Parathyroid adenoma (tissue), 2 donors: ENCODE measurements at regions not wholly inside any gene's neighbourhood (a gene's known extent, or its start where the extent isn't known, plus 50 kb on each side); places are given as distances from the start of the nearest gene placed in this dataset.

Source experiments
- H2AFZ ChIP-seq: fragments of 300-600 bp; sonication (generic); one replicate; pipeline ENCODE4 v1.7.0; 2017; ENCODE audit warnings: antibody characterized with exemption, mild to moderate bottlenecking
- H3K27ac ChIP-seq: fragments of 300-600 bp; sonication (generic); one replicate; pipeline ENCODE4 v1.7.0; 2017
- H3K27me3 ChIP-seq: fragments of 300-600 bp; sonication (generic); one replicate; pipeline ENCODE4 v1.7.0; 2017; ENCODE audit warnings: low read length; ENCODE audit not compliant: control insufficient read depth, insufficient read depth
- H3K36me3 ChIP-seq: fragments of 300-600 bp; sonication (generic); one replicate; pipeline ENCODE4 v1.7.0; 2017; ENCODE audit warnings: low read length; ENCODE audit not compliant: control insufficient read depth, insufficient read depth
- H3K4me1 ChIP-seq: fragments of 300-600 bp; sonication (generic); one replicate; pipeline ENCODE4 v1.7.0; 2017; ENCODE audit warnings: control low read depth
- H3K4me2 ChIP-seq: fragments of 300-600 bp; sonication (generic); one replicate; pipeline ENCODE4 v1.7.0; 2017; ENCODE audit warnings: low read length
- H3K4me3 ChIP-seq: fragments of 300-600 bp; sonication (generic); one replicate; pipeline ENCODE4 v1.7.0; 2017; ENCODE audit warnings: low read depth, low read length
- H3K79me2 ChIP-seq: fragments of 300-600 bp; sonication (generic); one replicate; pipeline ENCODE4 v1.7.0; 2017; ENCODE audit warnings: control low read depth
- H3K9ac ChIP-seq: fragments of 300-600 bp; sonication (generic); one replicate; pipeline ENCODE4 v1.7.0; 2017; ENCODE audit warnings: mild to moderate bottlenecking
- H3K9me3 ChIP-seq: fragments of 300-600 bp; sonication (generic); one replicate; pipeline ENCODE4 v1.7.0; 2017; ENCODE audit warnings: low read length; ENCODE audit not compliant: control insufficient read depth
- CTCF ChIP-seq: fragments of 300-600 bp; sonication (generic); IDR thresholded peaks from one replicate; pipeline ENCODE4 v1.7.0; 2017; ENCODE audit warnings: antibody characterized with exemption, mild to moderate bottlenecking
- donor health status: primary hyperparathyroidism.

- H3K27ac ChIP-seq: no peak overlapping the region
- H3K79me2 ChIP-seq: no peaks in the 10 kb centered on the region
- no peak overlapping the region for H3K4me3 ChIP-seq
- no peaks in the 10 kb centered on the region for H3K36me3 ChIP-seq
- H3K27me3 ChIP-seq: no peaks in the 10 kb centered on the region
- no peak overlapping the region for H3K4me2 ChIP-seq
- H3K4me1 ChIP-seq: no peaks in the 10 kb centered on the region
- no peak for TF ChIP-seq CTCF
- no peak overlapping the region for H3K9ac ChIP-seq
- no peaks in the 10 kb centered on the region for H3K9me3 ChIP-seq
- no peak overlapping the region for H2AFZ ChIP-seq
Observed at GRCh38 chr6:92714346-92714745, 705.0 kb downstream of the EPHA7 start.

- Histone ChIP-seq H3K27ac (no peak overlapping the region), H3K4me2 (no peak overlapping the region), H3K79me2 (no peaks in the 10 kb centered on the region), H3K4me1 (no peaks in the 10 kb centered on the region), H3K27me3 (no peaks in the 10 kb centered on the region), H3K36me3 (no peaks in the 10 kb centered on the region), H3K9me3 (no peaks in the 10 kb centered on the region), H2AFZ (no peak overlapping the region), H3K9ac (no peak overlapping the region), H3K4me3 (no peak overlapping the region)
- no peak for TF ChIP-seq CTCF
Observed at GRCh38 chr6:92710048-92710447, 709.3 kb downstream of the EPHA7 start.

- H3K4me3 ChIP-seq: no peak overlapping the region
- H3K27me3 ChIP-seq: no peaks in the 10 kb centered on the region
- no peak overlapping the region for H2AFZ ChIP-seq
- H3K9me3 ChIP-seq: no peaks in the 10 kb centered on the region
- no peaks in the 10 kb centered on the region for H3K79me2 ChIP-seq
- H3K9ac ChIP-seq: no peak overlapping the region
- H3K27ac ChIP-seq: no peak overlapping the region
- no peak overlapping the region for H3K4me2 ChIP-seq
- TF ChIP-seq CTCF: no peak
- H3K4me1 ChIP-seq: no peaks in the 10 kb centered on the region
- no peaks in the 10 kb centered on the region for H3K36me3 ChIP-seq
Observed at GRCh38 chr6:92708945-92709344, 710.4 kb downstream of the EPHA7 start.

GRCh38 chr6:92708270-92708669 lies 711.1 kb downstream of the EPHA7 start:
- no peaks in the 10 kb centered on the region for H3K9me3 ChIP-seq
- H2AFZ ChIP-seq: no peak overlapping the region
- H3K36me3 ChIP-seq: no peaks in the 10 kb centered on the region
- H3K27me3 ChIP-seq: no peaks in the 10 kb centered on the region
- H3K4me3 ChIP-seq: no peak overlapping the region
- TF ChIP-seq CTCF: no peak
- no peak overlapping the region for H3K9ac ChIP-seq
- no peak overlapping the region for H3K27ac ChIP-seq
- no peak overlapping the region for H3K4me2 ChIP-seq
- no peaks in the 10 kb centered on the region for H3K4me1 ChIP-seq
- no peaks in the 10 kb centered on the region for H3K79me2 ChIP-seq

- H3K27me3 ChIP-seq: no peaks in the 10 kb centered on the region
- H3K9ac ChIP-seq: no peak overlapping the region
- H2AFZ ChIP-seq: no peak overlapping the region
- H3K79me2 ChIP-seq: no peaks in the 10 kb centered on the region
- H3K4me2 ChIP-seq: no peak overlapping the region
- no peaks in the 10 kb centered on the region for H3K36me3 ChIP-seq
- no peak overlapping the region for H3K4me3 ChIP-seq
- no peak for TF ChIP-seq CTCF
- H3K4me1 ChIP-seq: no peaks in the 10 kb centered on the region
- no peak overlapping the region for H3K27ac ChIP-seq
- no peaks in the 10 kb centered on the region for H3K9me3 ChIP-seq
Observed at GRCh38 chr6:92706976-92707375, 712.4 kb downstream of the EPHA7 start.
